22Rv1 (cell line): ENCODE measurements at regions not wholly inside any gene's neighbourhood (a gene's known extent, or its start where the extent isn't known, plus 50 kb on each side); places are given as distances from the start of the nearest gene placed in this dataset.

Experiments
- CTCF ChIP-seq: fragments of 450-650 bp; IDR thresholded peaks from 2 replicates; pipeline ENCODE4 v1.5.1; 2017; ENCODE audit warnings: mild to moderate bottlenecking
- ZFX ChIP-seq: fragments of 450-650 bp; IDR thresholded peaks from 2 replicates; pipeline ENCODE4 v1.6.1; 2017; ENCODE audit warnings: antibody characterized with exemption, borderline replicate concordance

GRCh38 chr2:235421618-235422017 lies 72.2 kb upstream of the AGAP1 start:
- TF ChIP-seq CTCF (no peak), ZFX (no peak)
